Activated naive CD8-positive, alpha-beta T cell treated with anti-CD3 and anti-CD28 coated beads for 36 hours (primary cell): ENCODE measurements at regions not wholly inside any gene's neighbourhood (a gene's known extent, or its start where the extent isn't known, plus 50 kb on each side); places are given as distances from the start of the nearest gene placed in this dataset.
"Not testable (repeated sequence)": the region's sequence is repeated elsewhere in the genome, so short reads cannot be mapped to it uniquely, and the experiment has no call there.

Source experiments
- DNase-seq: peaks from one replicate; pipeline ENCODE4 v3.0.0; 2021
- H3K27ac Mint-ChIP-seq: one replicate; pipeline ENCODE4 v1.8.0; 2022; ENCODE audit warnings: mild to moderate bottlenecking, moderate library complexity, mixed read lengths
- H3K27me3 Mint-ChIP-seq: one replicate; pipeline ENCODE4 v1.8.0; 2022; ENCODE audit warnings: mild to moderate bottlenecking, mixed read lengths
- H3K36me3 Mint-ChIP-seq: one replicate; pipeline ENCODE4 v1.8.0; 2021; ENCODE audit warnings: mild to moderate bottlenecking, mixed read lengths
- H3K4me1 Mint-ChIP-seq: one replicate; pipeline ENCODE4 v1.8.0; 2021; ENCODE audit warnings: mixed read lengths
- H3K4me3 Mint-ChIP-seq: one replicate; pipeline ENCODE4 v1.8.0; 2022; ENCODE audit warnings: mild to moderate bottlenecking, moderate library complexity, mixed read lengths
- H3K9me3 Mint-ChIP-seq: one replicate; pipeline ENCODE4 v1.8.0; 2022; ENCODE audit warnings: mixed read lengths

- Mint-ChIP-seq H3K36me3 (no peaks in the 10 kb centered on the region), H3K4me3 (no peak overlapping the region), H3K27me3 (peaks cover 8% of the 10 kb centered on the region), H3K27ac (no peak overlapping the region), H3K9me3 (no peaks in the 10 kb centered on the region), H3K4me1 (no peaks in the 10 kb centered on the region)
- DNase-seq, result no peak
Measured at GRCh38 chr22:45090497-45090910, 73.2 kb upstream of the NUP50 start.

DNA sequence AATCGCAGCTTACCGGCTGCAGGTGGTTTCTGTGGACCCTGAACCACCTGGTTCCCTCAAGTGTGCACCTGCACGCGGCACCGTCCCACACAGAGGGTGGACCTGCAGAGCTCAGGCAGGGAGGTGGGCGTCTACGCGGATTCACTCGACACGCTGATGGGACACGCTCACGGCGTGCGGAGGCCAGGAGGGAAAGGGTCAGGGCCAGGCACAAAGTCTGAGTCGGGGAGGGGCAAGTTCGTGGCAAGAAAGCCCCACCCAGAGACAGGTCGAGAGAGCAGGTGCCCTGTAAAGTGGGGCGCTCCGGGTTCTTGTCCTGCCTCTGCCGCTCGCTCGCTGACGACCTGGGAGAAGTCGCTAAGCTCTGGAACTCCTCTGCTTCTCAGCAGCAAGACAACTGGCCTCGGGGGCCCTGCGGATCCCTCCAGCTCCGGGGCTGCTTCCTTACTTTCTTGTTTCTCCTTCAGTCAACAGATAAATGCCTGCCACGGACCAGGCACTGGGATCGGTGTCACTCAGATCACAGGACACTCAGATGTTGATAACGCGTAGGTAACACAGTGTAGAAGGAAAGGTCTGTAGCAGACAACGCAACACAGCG, 72.4 kb upstream of the NUP50 start:
- peaks cover 10% of the 10 kb centered on the region for H3K27me3 Mint-ChIP-seq
- no peaks in the 10 kb centered on the region for H3K36me3 Mint-ChIP-seq
- H3K27ac Mint-ChIP-seq, result no peak overlapping the region
- no peaks in the 10 kb centered on the region for H3K9me3 Mint-ChIP-seq
- DNase-seq, result no peak
- H3K4me3 Mint-ChIP-seq, result no peak overlapping the region
- H3K4me1 Mint-ChIP-seq, result no peaks in the 10 kb centered on the region

GRCh38 chr22:45091875-45092274, 71.8 kb upstream of the NUP50 start:
- not testable (repeated sequence) for H3K4me1 Mint-ChIP-seq, DNase-seq, H3K4me3 Mint-ChIP-seq, H3K36me3 Mint-ChIP-seq, H3K9me3 Mint-ChIP-seq, H3K27ac Mint-ChIP-seq
- H3K27me3 Mint-ChIP-seq, result peaks cover 13% of the 10 kb centered on the region

- H3K4me1 Mint-ChIP-seq, result no peaks in the 10 kb centered on the region
- H3K4me3 Mint-ChIP-seq, result no peak overlapping the region
- H3K9me3 Mint-ChIP-seq, result no peaks in the 10 kb centered on the region
- no peak for DNase-seq
- peaks cover 20% of the 10 kb centered on the region for H3K27me3 Mint-ChIP-seq
- H3K27ac Mint-ChIP-seq, result no peak overlapping the region
- no peaks in the 10 kb centered on the region for H3K36me3 Mint-ChIP-seq
Measured at GRCh38 chr22:45092644-45093043, 71.1 kb upstream of the NUP50 start.

DNA sequence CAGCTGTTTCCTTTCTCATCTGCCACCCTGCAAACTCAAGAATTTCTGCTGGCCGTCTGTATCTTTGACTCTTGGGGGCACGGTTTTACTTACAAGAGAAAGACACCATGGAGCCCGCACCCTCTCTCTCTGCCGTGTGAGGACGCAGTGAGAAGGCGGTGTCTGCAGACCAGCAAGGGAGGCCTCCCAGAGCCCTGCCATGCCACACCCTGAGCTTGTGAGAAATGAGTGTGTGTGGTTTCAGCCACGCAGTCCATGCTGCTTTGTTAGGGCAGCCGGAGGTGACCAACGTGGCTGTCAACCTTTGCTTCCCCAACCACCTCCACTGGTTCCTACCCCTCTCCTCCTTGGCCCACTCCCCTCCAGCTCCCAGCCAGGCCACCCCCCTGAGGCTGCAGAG, 70.1 kb upstream of the NUP50 start:
- Mint-ChIP-seq H3K4me3 (no peak overlapping the region), H3K27ac (no peak overlapping the region), H3K4me1 (no peaks in the 10 kb centered on the region)

DNA sequence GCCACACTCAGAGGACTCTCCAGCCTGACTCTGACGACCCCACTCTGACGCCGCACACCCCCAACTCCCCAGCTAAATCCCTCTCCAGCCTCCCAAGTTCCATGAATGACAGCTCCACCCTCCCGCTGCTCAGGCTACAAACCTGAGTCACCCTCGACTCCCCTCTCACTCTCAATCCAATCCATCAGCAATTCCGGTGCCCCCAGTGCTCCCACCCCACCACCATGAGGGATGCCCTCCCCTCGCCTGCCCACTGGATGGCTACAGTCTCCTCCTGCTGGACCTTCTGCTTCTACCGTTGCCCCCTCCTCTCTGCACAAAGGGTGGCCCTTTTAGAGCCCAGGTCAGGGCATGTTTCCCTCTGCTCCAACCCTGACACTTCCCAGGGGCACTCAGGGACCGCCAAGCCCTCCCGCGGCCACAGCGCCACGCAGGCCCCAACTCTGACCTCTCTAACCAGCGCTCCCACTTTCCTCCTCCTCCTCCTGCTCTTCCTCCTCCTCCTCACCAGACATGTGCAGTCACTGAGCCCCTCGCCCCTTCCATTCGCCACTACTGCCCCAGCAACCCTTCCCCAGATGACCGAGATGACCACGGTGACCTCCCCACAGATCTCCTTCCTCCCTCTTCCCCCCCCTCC, 69.5 kb upstream of the NUP50 start:
- Mint-ChIP-seq H3K4me3 (no peak overlapping the region), H3K9me3 (no peaks in the 10 kb centered on the region), H3K36me3 (no peaks in the 10 kb centered on the region), H3K4me1 (no peaks in the 10 kb centered on the region), H3K27ac (no peak overlapping the region), H3K27me3 (peaks cover 28% of the 10 kb centered on the region)
- DNase-seq, result no peak

More for the DNA sequence above, 70.1 kb upstream of the NUP50 start:
- no peak for DNase-seq
- Mint-ChIP-seq H3K9me3 (no peaks in the 10 kb centered on the region), H3K27me3 (peaks cover 28% of the 10 kb centered on the region), H3K36me3 (no peaks in the 10 kb centered on the region)

GRCh38 chr22:45094825-45095224, 68.9 kb upstream of the NUP50 start:
- Mint-ChIP-seq H3K27me3 (peaks cover 31% of the 10 kb centered on the region), H3K4me1 (no peaks in the 10 kb centered on the region), H3K36me3 (no peaks in the 10 kb centered on the region), H3K4me3 (no peak overlapping the region), H3K9me3 (no peaks in the 10 kb centered on the region), H3K27ac (no peak overlapping the region)
- DNase-seq, result no peak

GRCh38 chr22:45096256-45096907, 67.3 kb upstream of the NUP50 start:
- H3K36me3 Mint-ChIP-seq, result no peaks in the 10 kb centered on the region

GRCh38 chr22:45097061-45097460, 66.7 kb upstream of the NUP50 start:
- Mint-ChIP-seq H3K27ac (no peak overlapping the region), H3K4me1 (no peaks in the 10 kb centered on the region), H3K27me3 (peaks cover 38% of the 10 kb centered on the region), H3K36me3 (no peaks in the 10 kb centered on the region), H3K9me3 (no peaks in the 10 kb centered on the region), H3K4me3 (no peak overlapping the region)
- DNase-seq, result no peak

More at GRCh38 chr22:45096256-45096907, 67.3 kb upstream of the NUP50 start:
- no peaks in the 10 kb centered on the region for H3K4me1 Mint-ChIP-seq
- H3K27me3 Mint-ChIP-seq, result peaks cover 35% of the 10 kb centered on the region
- H3K27ac Mint-ChIP-seq, result no peak overlapping the region
- H3K9me3 Mint-ChIP-seq, result no peaks in the 10 kb centered on the region
- H3K4me3 Mint-ChIP-seq, result no peak overlapping the region
- DNase-seq, result peak; percentile 27

- Mint-ChIP-seq H3K9me3 (no peaks in the 10 kb centered on the region), H3K36me3 (no peaks in the 10 kb centered on the region), H3K27me3 (peaks cover 44% of the 10 kb centered on the region), H3K4me3 (no peak overlapping the region), H3K4me1 (no peaks in the 10 kb centered on the region), H3K27ac (no peak overlapping the region)
- DNase-seq, result no peak
Measured at GRCh38 chr22:45098056-45098455, 65.7 kb upstream of the NUP50 start.

DNA sequence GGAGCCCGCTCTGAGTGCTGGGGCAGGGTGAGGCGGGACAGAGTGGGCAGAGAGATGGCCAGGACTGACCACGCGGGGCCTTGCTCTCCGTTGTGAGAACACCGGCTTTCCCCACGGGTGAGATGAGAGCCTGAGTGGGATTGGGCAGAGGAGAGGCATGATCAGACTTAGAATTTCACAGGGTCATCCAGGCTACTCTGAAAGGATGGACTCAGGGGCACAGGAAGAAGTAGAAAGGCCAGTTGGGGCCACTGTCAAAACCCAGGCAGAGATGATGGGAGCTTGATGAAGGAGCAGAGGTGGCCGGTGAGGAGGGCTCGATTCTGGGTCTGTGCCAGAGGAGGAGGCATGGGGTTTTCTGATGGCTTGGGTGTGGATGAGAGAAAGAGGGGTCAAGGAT, 63.8 kb upstream of the NUP50 start:
- no peaks in the 10 kb centered on the region for H3K4me1 Mint-ChIP-seq
- no peaks in the 10 kb centered on the region for H3K36me3 Mint-ChIP-seq
- H3K9me3 Mint-ChIP-seq, result no peaks in the 10 kb centered on the region
- H3K4me3 Mint-ChIP-seq, result no peak overlapping the region
- peaks cover 44% of the 10 kb centered on the region for H3K27me3 Mint-ChIP-seq
- DNase-seq, result no peak
- H3K27ac Mint-ChIP-seq, result no peak overlapping the region

GRCh38 chr22:45101515-45102227, 62.1 kb upstream of the NUP50 start:
- no peaks in the 10 kb centered on the region for H3K36me3 Mint-ChIP-seq

GRCh38 chr22:45102896-45103420, 60.8 kb upstream of the NUP50 start:
- Mint-ChIP-seq H3K27me3 (peaks cover 29% of the 10 kb centered on the region), H3K4me1 (no peaks in the 10 kb centered on the region), H3K36me3 (no peaks in the 10 kb centered on the region), H3K27ac (no peak overlapping the region), H3K9me3 (no peaks in the 10 kb centered on the region), H3K4me3 (no peak overlapping the region)
- DNase-seq, result no peak

More at GRCh38 chr22:45101515-45102227, 62.1 kb upstream of the NUP50 start:
- Mint-ChIP-seq H3K9me3 (no peaks in the 10 kb centered on the region), H3K4me3 (no peak overlapping the region), H3K27me3 (peaks cover 38% of the 10 kb centered on the region), H3K27ac (no peak overlapping the region), H3K4me1 (no peaks in the 10 kb centered on the region)
- DNase-seq, result peak; percentile 28

- no peaks in the 10 kb centered on the region for H3K4me1 Mint-ChIP-seq
- no peak for DNase-seq
- no peaks in the 10 kb centered on the region for H3K9me3 Mint-ChIP-seq
- no peak overlapping the region for H3K27ac Mint-ChIP-seq
- no peaks in the 10 kb centered on the region for H3K36me3 Mint-ChIP-seq
- no peak overlapping the region for H3K4me3 Mint-ChIP-seq
- H3K27me3 Mint-ChIP-seq, result peaks cover 23% of the 10 kb centered on the region
Measured at GRCh38 chr22:45103756-45104155, 60.0 kb upstream of the NUP50 start.

DNA sequence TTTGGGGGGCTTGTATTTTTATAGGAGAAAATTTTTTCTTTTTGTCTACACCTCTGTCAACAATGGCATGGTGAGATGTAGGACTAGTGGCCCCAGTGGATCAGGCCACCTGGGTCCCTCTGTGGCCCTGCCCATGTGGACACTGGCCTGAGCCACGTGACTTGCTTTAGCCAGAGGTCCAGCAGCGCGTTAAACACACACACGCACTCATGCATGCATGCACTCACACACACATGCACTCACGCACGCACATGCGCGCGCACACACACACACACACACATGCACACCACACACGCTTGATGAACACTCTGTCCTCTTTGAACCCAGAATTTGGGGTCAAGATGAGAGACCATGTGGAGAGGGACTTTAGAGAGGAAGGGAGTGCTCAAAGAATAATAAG, 59.4 kb upstream of the NUP50 start:
- H3K9me3 Mint-ChIP-seq, result no peaks in the 10 kb centered on the region
- H3K36me3 Mint-ChIP-seq, result no peaks in the 10 kb centered on the region
- no peak overlapping the region for H3K27ac Mint-ChIP-seq
- DNase-seq, result no peak
- no peak overlapping the region for H3K4me3 Mint-ChIP-seq
- H3K27me3 Mint-ChIP-seq, result peaks cover 23% of the 10 kb centered on the region
- H3K4me1 Mint-ChIP-seq, result no peaks in the 10 kb centered on the region
